SK-N-SH (cell line): ENCODE measurements at regions not wholly inside any gene's neighbourhood (a gene's known extent, or its start where the extent isn't known, plus 50 kb on each side); places are given as distances from the start of the nearest gene placed in this dataset.

ENCODE experiments used
- CTCF ChIA-PET: fragments of 300-600, 350-600 bp; formaldehyde crosslinking; extraction: SDS; loops from one replicate; lab custom pipeline; 2021; lab: Yijun Ruan, JAX
- POLR2A ChIA-PET: fragments of 350-600 bp; sonication (Branson Sonifier 250); formaldehyde crosslinking; extraction: SDS; loops from one replicate; lab custom pipeline; 2020; ENCODE audit warnings: antibody characterized with exemption, inconsistent platforms; lab: Yijun Ruan, JAX
- DNase-seq: peaks from one replicate; pipeline ENCODE4 v3.0.0; 2012
- H2AFZ ChIP-seq: fragments of 200-600 bp; sonication (generic); 2 replicates; pipeline ENCODE4 v1.8.1; 2016; ENCODE audit warnings: antibody characterized with exemption, mild to moderate bottlenecking, low read depth
- H3F3A ChIP-seq: fragments of 200-600 bp; sonication (generic); replicated peaks from 2 replicates; pipeline ENCODE3; 2016; ENCODE audit warnings: antibody characterized with exemption, mild to moderate bottlenecking; ENCODE audit not compliant: insufficient read depth
- H3K27ac ChIP-seq, 2 experiments: fragments of 200-500 bp in 1 of 2; fragments of 200-600 bp in 1 of 2; sonication (Bioruptor generic) in 1 of 2; sonication (generic), shearing (Covaris generic) in 1 of 2; 2 replicates each; pipeline versions ENCODE4 v1.5.1 to v1.6.1; 2014 to 2016; ENCODE audit warnings: low read depth in 2 of 2, inconsistent platforms in 1 of 2, low read length in 1 of 2, mild to moderate bottlenecking in 1 of 2, mixed read lengths in 1 of 2
- H3K27me3 ChIP-seq: fragments of 200-600 bp; sonication (generic), shearing (Covaris generic); 2 replicates; pipeline ENCODE4 v1.6.1; 2016; ENCODE audit warnings: mixed run types; ENCODE audit not compliant: insufficient read depth
- H3K36me3 ChIP-seq, 2 experiments: fragments of 200-500 bp in 1 of 2; fragments of 200-600 bp in 1 of 2; sonication (Bioruptor generic) in 1 of 2; sonication (generic) in 1 of 2; replicated peaks in 1 of 2; 2 replicates each; pipeline versions ENCODE3 to v1.5.1; 2014 to 2016; ENCODE audit warnings: low read length in 1 of 2, mild to moderate bottlenecking in 1 of 2; ENCODE audit not compliant: insufficient read depth in 2 of 2, control insufficient read depth in 1 of 2
- H3K4me1 ChIP-seq, 2 experiments: fragments of 200-500 bp in 1 of 2; fragments of 200-600 bp in 1 of 2; sonication (Bioruptor generic) in 1 of 2; sonication (generic), shearing (Covaris generic) in 1 of 2; 2 replicates each; pipeline versions ENCODE4 v1.5.1 to v1.6.1; 2014 to 2016; ENCODE audit warnings: low read depth in 1 of 2, low read length in 1 of 2, mixed run types in 1 of 2; ENCODE audit not compliant: insufficient read depth in 2 of 2, control insufficient read depth in 1 of 2
- H3K4me2 ChIP-seq: fragments of 200-600 bp; sonication (generic), shearing (Covaris generic); 2 replicates; pipeline ENCODE4 v1.6.1; 2017; ENCODE audit warnings: mixed run types
- H3K4me3 ChIP-seq, 2 experiments: fragments of 200-500 bp in 1 of 2; fragments of 200-600 bp in 1 of 2; sonication (Bioruptor generic) in 1 of 2; sonication (generic), shearing (Covaris generic) in 1 of 2; 2 replicates each; pipeline versions ENCODE4 v1.5.1 to v1.8.1; 2014 to 2016; ENCODE audit warnings: low read depth in 2 of 2, inconsistent platforms in 1 of 2, low read length in 1 of 2, mild to moderate bottlenecking in 1 of 2, mixed read lengths in 1 of 2, moderate library complexity in 1 of 2
- H3K79me2 ChIP-seq: fragments of 200-600 bp; sonication (generic); 2 replicates; pipeline ENCODE4 v1.8.1; 2017; ENCODE audit warnings: mild to moderate bottlenecking; ENCODE audit not compliant: insufficient read depth
- H3K9ac ChIP-seq: fragments of 200-600 bp; sonication (generic); 2 replicates; pipeline ENCODE4 v1.6.1; 2017; ENCODE audit warnings: mixed run types
- H3K9me2 ChIP-seq: fragments of 200-600 bp; sonication (generic); 2 replicates; pipeline ENCODE4 v1.6.1; 2017; ENCODE audit warnings: mixed run types
- H3K9me3 ChIP-seq: fragments of 200-600 bp; sonication (generic); 2 replicates; pipeline ENCODE4 v1.6.1; 2017; ENCODE audit warnings: mixed run types, mild to moderate bottlenecking, moderate library complexity
- H4K20me1 ChIP-seq: fragments of 200-600 bp; sonication (generic); 2 replicates; pipeline ENCODE4 v1.6.1; 2017; ENCODE audit warnings: mild to moderate bottlenecking, mixed run types; ENCODE audit not compliant: insufficient read depth
- CTCF ChIP-seq: fragments of 200-600 bp; sonication (generic); IDR thresholded peaks from 2 replicates; pipeline ENCODE4 v1.6.1; 2017; ENCODE audit warnings: antibody characterized with exemption, mild to moderate bottlenecking, moderate library complexity
- ELF1 ChIP-seq: IDR thresholded peaks from 2 replicates; pipeline ENCODE4 v1.4.0; 2012
- GABPA ChIP-seq: IDR thresholded peaks from 2 replicates; pipeline ENCODE4 v1.4.0; 2012; ENCODE audit warnings: low read depth, mild to moderate bottlenecking
- RCOR1 ChIP-seq: fragments of 150-350 bp; IDR thresholded peaks from 2 replicates; pipeline ENCODE4 v1.6.1; 2017; ENCODE audit warnings: antibody characterized with exemption, low read length
- RFX5 ChIP-seq: IDR thresholded peaks from 2 replicates; pipeline ENCODE4 v1.6.1; 2012; ENCODE audit warnings: mild to moderate bottlenecking, improper control_type of control experiment, low read length
- RXRA ChIP-seq: IDR thresholded peaks from 2 replicates; pipeline ENCODE4 v1.4.0; 2012; ENCODE audit warnings: low read depth, mild to moderate bottlenecking, borderline replicate concordance
- YY1 ChIP-seq: IDR thresholded peaks from 2 replicates; pipeline ENCODE4 v1.4.0; 2012; ENCODE audit warnings: low read depth, mild to moderate bottlenecking
- WGBS: methylation state at CpG from one replicate; pipeline ENCODE4 v1.1.6; 2017; ENCODE audit warnings: low lambda C conversion rate; 5-methylcytosine and 5-hydroxymethylcytosine counted together
- TF ChIP-seq, protein P1 (sequence below): IDR thresholded peaks from 2 replicates; pipeline ENCODE4 v1.4.0; 2012; ENCODE audit warnings: low read depth

- Histone ChIP-seq H3K4me2 (no peak overlapping the region), H3K27me3 (peaks cover 19% of the 10 kb centered on the region; the same call in 1 of the 2 replicates), H3K79me2 (no peaks in the 10 kb centered on the region), H2AFZ (no peak overlapping the region), H3K36me3 (no peaks in the 10 kb centered on the region), H3K9me3 (no peaks in the 10 kb centered on the region), H3K4me1 (no peaks in the 10 kb centered on the region; a peak in 1 of 4 replicates), H3K27ac (no peak overlapping the region), H3K4me3 (no peak overlapping the region), H3F3A (no peaks in the 10 kb centered on the region), H4K20me1 (no peaks in the 10 kb centered on the region), H3K9ac (no peak overlapping the region), H3K9me2 (no peaks in the 10 kb centered on the region)
- CTCF ChIA-PET = no interaction called here
- 39% methylated on average over 5 of the region's 5 CpGs for WGBS
- TF ChIP-seq ELF1 (no peak), CTCF (no peak)
- TF ChIP-seq, protein P1, sequence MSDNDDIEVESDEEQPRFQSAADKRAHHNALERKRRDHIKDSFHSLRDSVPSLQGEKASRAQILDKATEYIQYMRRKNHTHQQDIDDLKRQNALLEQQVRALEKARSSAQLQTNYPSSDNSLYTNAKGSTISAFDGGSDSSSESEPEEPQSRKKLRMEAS = no peak
- POLR2A ChIA-PET = no interaction called here
- DNase-seq = no peak
Measured at GRCh38 chr17:65320820-65321219, 183.7 kb downstream of the RGS9 start.

DNA sequence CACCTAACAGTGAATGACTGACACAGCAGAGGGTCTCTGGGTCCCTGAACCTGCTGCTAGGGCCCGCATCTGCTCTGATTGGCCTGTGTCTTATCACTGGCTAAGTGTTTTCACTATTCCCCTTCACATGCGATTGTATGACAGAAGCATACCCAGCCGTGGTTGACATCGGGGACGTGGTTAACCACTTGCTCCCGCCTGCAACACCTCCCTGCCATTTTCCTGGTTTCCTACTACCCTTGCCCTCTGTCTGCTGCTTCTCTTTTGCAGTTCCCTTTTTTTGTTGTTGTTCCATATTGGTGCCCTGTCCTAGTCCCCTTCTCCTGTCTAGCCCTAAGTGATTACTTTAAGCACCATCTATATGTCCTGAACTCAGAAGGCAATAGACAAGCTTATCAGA, 177.0 kb downstream of the RGS9 start:
- Histone ChIP-seq H2AFZ (no peak overlapping the region), H3K9me2 (no peaks in the 10 kb centered on the region), H3K4me2 (no peak overlapping the region), H3K4me3 (no peak overlapping the region), H3F3A (no peaks in the 10 kb centered on the region), H3K9me3 (no peaks in the 10 kb centered on the region), H3K27ac (no peak overlapping the region), H3K9ac (no peak overlapping the region), H3K79me2 (no peaks in the 10 kb centered on the region), H3K27me3 (peaks cover 49% of the 10 kb centered on the region; the same call in 1 of the 2 replicates), H3K36me3 (no peaks in the 10 kb centered on the region), H3K4me1 (peaks cover 0 to 3% of the 10 kb centered on the region in 2 experiments; a peak in 2 of 4 replicates), H4K20me1 (no peaks in the 10 kb centered on the region)
- no peak for DNase-seq
- TF ChIP-seq RXRA = no peak
- no peak for TF ChIP-seq GABPA
- no peak for TF ChIP-seq RFX5
- no peak for TF ChIP-seq YY1
- POLR2A ChIA-PET = no interaction called here
- 59% methylated on average over 6 of the region's 6 CpGs for WGBS
- CTCF ChIA-PET = interaction anchor here (0.6 to 2.7 kb wide), 3 partner anchors 20 to 45 kb away, joined by 3 to 11 read pairs (median 3); no protein-coding TSS in a partner anchor

DNA sequence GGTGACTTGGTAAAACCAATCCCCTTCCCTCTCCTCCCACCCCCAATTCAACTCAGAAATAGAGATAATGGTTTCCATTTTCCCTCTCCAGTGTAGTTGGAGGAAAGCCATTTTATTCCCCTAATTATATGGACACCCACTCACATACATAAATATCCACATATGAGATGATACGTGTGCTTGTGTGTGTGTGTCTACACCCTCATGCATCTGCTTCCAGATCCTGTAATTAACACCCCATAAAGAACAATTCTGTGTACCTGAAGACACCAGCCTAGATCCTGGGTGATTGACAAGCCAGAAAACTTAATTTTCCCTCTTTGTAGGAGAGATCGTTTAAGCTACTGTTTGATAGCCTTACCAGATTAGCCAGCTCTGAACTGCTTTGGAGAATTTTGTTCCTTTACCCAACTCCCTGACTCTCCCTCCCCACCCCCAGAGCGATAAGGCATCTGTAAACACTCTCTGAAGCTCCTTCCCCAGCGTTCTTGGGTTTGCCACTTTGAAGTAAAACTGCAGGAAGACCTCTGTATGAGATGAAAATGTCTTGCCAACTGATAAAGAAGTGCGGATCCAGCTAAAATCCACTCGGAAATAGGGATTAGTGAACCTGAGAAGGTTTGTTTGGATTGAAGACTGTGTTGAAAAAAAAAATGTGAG, 175.7 kb downstream of the RGS9 start:
- Histone ChIP-seq H3K27ac (no peak overlapping the region), H3F3A (no peaks in the 10 kb centered on the region), H3K9me2 (no peaks in the 10 kb centered on the region), H3K4me3 (no peak overlapping the region), H3K36me3 (no peaks in the 10 kb centered on the region), H2AFZ (no peak overlapping the region), H3K9ac (no peak overlapping the region), H3K4me2 (no peak overlapping the region), H3K4me1 (peaks cover 0 to 3% of the 10 kb centered on the region in 2 experiments; a peak in 2 of 4 replicates), H3K9me3 (no peaks in the 10 kb centered on the region), H3K79me2 (no peaks in the 10 kb centered on the region), H4K20me1 (no peaks in the 10 kb centered on the region), H3K27me3 (peaks cover 51% of the 10 kb centered on the region; the same call in 1 of the 2 replicates)
- TF ChIP-seq RCOR1 = no peak
- DNase-seq = no peak
- 32% methylated on average over 6 of the region's 6 CpGs for WGBS
- POLR2A ChIA-PET = no interaction called here
- CTCF ChIA-PET = interaction anchor here (0.7 to 2.7 kb wide), 5 partner anchors 18 to 81 kb away, joined by 3 to 11 read pairs (median 3); no protein-coding TSS in a partner anchor
